ENCODE measurements at regions not wholly inside any gene's neighbourhood (a gene's known extent, or its start where the extent isn't known, plus 50 kb on each side); places are given as distances from the start of the nearest gene placed in this dataset.

- Histone ChIP-seq H3K9me3 (no peaks in the 10 kb centered on the region), H3K4me1 (peaks cover 0 to 4% (median 0%) of the 10 kb centered on the region in 4 donors), H3K27ac (no peak overlapping the region), H3K27me3 (no peaks in the 10 kb centered on the region), H3K4me3 (no peak overlapping the region), H3K36me3 (no peaks in the 10 kb centered on the region)
- WGBS (ENCODE audit: insufficient coverage, low coverage, low lambda C conversion rate, missing lambda C conversion rate): 30% methylated on average over 5 of the region's 5 CpGs
- intact Hi-C loops (cut with DNase I): no loop called here
- TF ChIP-seq POLR2A (IDR thresholded peaks at IDR 0.05) (no peak), CTCF (IDR thresholded peaks at IDR 0.05) (no peak)
- DNase-seq (no peak), ATAC-seq (peak; percentile 26 to 64 (median 46))
Measured at GRCh38 chr18:2316751-2317696, 254.3 kb downstream of the METTL4 start.

GRCh38 chr18:2324459-2324858 lies 246.8 kb downstream of the METTL4 start:
- no peaks in the 10 kb centered on the region for H3K4me1 ChIP-seq
- ATAC-seq: no peak
- TF ChIP-seq CTCF (IDR thresholded peaks at IDR 0.05): no peak
- TF ChIP-seq POLR2A (IDR thresholded peaks at IDR 0.05): no peak
- intact Hi-C loops (cut with DNase I): no loop called here
- no peak overlapping the region for H3K4me3 ChIP-seq
- no peaks in the 10 kb centered on the region for H3K27me3 ChIP-seq
- no peaks in the 10 kb centered on the region for H3K36me3 ChIP-seq
- no peaks in the 10 kb centered on the region for H3K9me3 ChIP-seq
- DNase-seq: no peak
- H3K27ac ChIP-seq: no peak overlapping the region

- Histone ChIP-seq H3K36me3 (no peaks in the 10 kb centered on the region), H3K4me3 (no peak overlapping the region), H3K27me3 (no peaks in the 10 kb centered on the region), H3K9me3 (no peaks in the 10 kb centered on the region), H3K4me1 (no peaks in the 10 kb centered on the region), H3K27ac (no peak overlapping the region)
- ATAC-seq (no peak), DNase-seq (no peak)
- 42% methylated on average over 4 of the region's 4 CpGs for WGBS (ENCODE audit: insufficient coverage, low coverage, low lambda C conversion rate, missing lambda C conversion rate)
- no peak for TF ChIP-seq POLR2A (IDR thresholded peaks at IDR 0.05)
- TF ChIP-seq CTCF (IDR thresholded peaks at IDR 0.05): no peak
- intact Hi-C loops (cut with DNase I): no loop called here
Measured at GRCh38 chr18:2325308-2325849, 245.9 kb downstream of the METTL4 start.

- WGBS (ENCODE audit: insufficient coverage, low coverage, low lambda C conversion rate, missing lambda C conversion rate): 44% methylated on average over 1 of the region's 1 CpG
- intact Hi-C loops (cut with DNase I): no loop called here
- no peak for ATAC-seq
Measured at GRCh38 chr18:2325933-2326332, 245.4 kb downstream of the METTL4 start.

More at GRCh38 chr18:2325933-2326332, 245.4 kb downstream of the METTL4 start:
- H3K4me1 ChIP-seq: no peaks in the 10 kb centered on the region
- TF ChIP-seq POLR2A (IDR thresholded peaks at IDR 0.05) (no peak), CTCF (IDR thresholded peaks at IDR 0.05) (no peak)
- DNase-seq: no peak
- H3K36me3 ChIP-seq: no peaks in the 10 kb centered on the region
- no peaks in the 10 kb centered on the region for H3K9me3 ChIP-seq
- H3K27me3 ChIP-seq: no peaks in the 10 kb centered on the region
- no peak overlapping the region for H3K4me3 ChIP-seq
- H3K27ac ChIP-seq: no peak overlapping the region

All from right lobe of liver (tissue), 6 donors.